ENCODE measurements at regions not wholly inside any gene's neighbourhood (a gene's known extent, or its start where the extent isn't known, plus 50 kb on each side); places are given as distances from the start of the nearest gene placed in this dataset.

- ChIA-PET CTCF (no interaction called here), POLR2A (ENCODE audit: unreplicated experiment) (no interaction called here)
- no peak overlapping the region for H3K4me2 ChIP-seq (ENCODE audit: low read length)
- H3K27me3 ChIP-seq (ENCODE audit: low read length), result no peaks in the 10 kb centered on the region
- no peaks in the 10 kb centered on the region for H3K79me2 ChIP-seq (ENCODE audit: low read length)
- no peaks in the 10 kb centered on the region for H3K4me1 ChIP-seq (ENCODE audit: insufficient read depth, low read length)
- no peak overlapping the region for H3K4me3 ChIP-seq (ENCODE audit: low read length)
- BruUV-seq (replicated peaks), result no TSS peak
- H3F3A ChIP-seq (ENCODE audit: low read length, unreplicated experiment), result no peaks in the 10 kb centered on the region
- no peak for DNase-seq
- no peaks in the 10 kb centered on the region for H3K9me3 ChIP-seq (ENCODE audit: low read length)
- no peak overlapping the region for H3K27ac ChIP-seq (ENCODE audit: low read length)
- no peaks in the 10 kb centered on the region for H3K9me2 ChIP-seq (replicated peaks; ENCODE audit: low read length)
- ATAC-seq, result no peak
- intact Hi-C loops (cut with micrococcal nuclease), result no loop called here
- TF ChIP-seq EZH2phosphoT487 (IDR thresholded peaks at IDR 0.05; ENCODE audit: borderline replicate concordance, low read length) (no peak), EZH2 (IDR thresholded peaks at IDR 0.05; ENCODE audit: low read length, unreplicated experiment) (no peak), CTCF (conservative IDR thresholded peaks at IDR 0.05; ENCODE audit: low read depth, low read length) (no peak)
- no peak overlapping the region for H2AFZ ChIP-seq (ENCODE audit: low read length)
- no peaks in the 10 kb centered on the region for H4K20me1 ChIP-seq (ENCODE audit: low read length)
- no peaks in the 10 kb centered on the region for H3K36me3 ChIP-seq (ENCODE audit: low read depth, low read length)
- H3K9ac ChIP-seq (ENCODE audit: low read length), result no peak overlapping the region
Measured at GRCh38 chr13:90612391-90612790, 735.1 kb upstream of the MIR17HG start.

GRCh38 chr13:90613076-90613795 is 734.3 kb upstream of the MIR17HG start:
- no peak for ATAC-seq
- DNase-seq, result no peak
- CTCF ChIA-PET, result no interaction called here

More at GRCh38 chr13:90613076-90613795, 734.3 kb upstream of the MIR17HG start:
- no peak overlapping the region for H3K4me2 ChIP-seq (ENCODE audit: low read length)
- H3K9ac ChIP-seq (ENCODE audit: low read length), result no peak overlapping the region
- H3K9me2 ChIP-seq (replicated peaks; ENCODE audit: low read length), result no peaks in the 10 kb centered on the region
- H3K27me3 ChIP-seq (ENCODE audit: low read length), result no peaks in the 10 kb centered on the region
- no peaks in the 10 kb centered on the region for H3K36me3 ChIP-seq (ENCODE audit: low read depth, low read length)
- POLR2A ChIA-PET (ENCODE audit: unreplicated experiment), result no interaction called here
- H3K4me3 ChIP-seq (ENCODE audit: low read length), result no peak overlapping the region
- no peak overlapping the region for H3K27ac ChIP-seq (ENCODE audit: low read length)
- no peaks in the 10 kb centered on the region for H3K4me1 ChIP-seq (ENCODE audit: insufficient read depth, low read length)
- no peaks in the 10 kb centered on the region for H3K9me3 ChIP-seq (ENCODE audit: low read length)
- H3F3A ChIP-seq (ENCODE audit: low read length, unreplicated experiment), result no peaks in the 10 kb centered on the region
- no TSS peak for BruUV-seq (replicated peaks)
- no peaks in the 10 kb centered on the region for H4K20me1 ChIP-seq (ENCODE audit: low read length)
- H3K79me2 ChIP-seq (ENCODE audit: low read length), result no peaks in the 10 kb centered on the region
- TF ChIP-seq EZH2 (IDR thresholded peaks at IDR 0.05; ENCODE audit: low read length, unreplicated experiment), result no peak
- no peak for TF ChIP-seq EZH2phosphoT487 (IDR thresholded peaks at IDR 0.05; ENCODE audit: borderline replicate concordance, low read length)
- TF ChIP-seq CTCF (conservative IDR thresholded peaks at IDR 0.05; ENCODE audit: low read depth, low read length), result no peak
- H2AFZ ChIP-seq (ENCODE audit: low read length), result no peak overlapping the region
- intact Hi-C loops (cut with micrococcal nuclease), result no loop called here
